HG03135 (cell line): ENCODE measurements at regions not wholly inside any gene's neighbourhood (a gene's known extent, or its start where the extent isn't known, plus 50 kb on each side); places are given as distances from the start of the nearest gene placed in this dataset.
"Not testable (repeated sequence)": the region's sequence is repeated elsewhere in the genome, so short reads cannot be mapped to it uniquely, and the experiment has no call there.

Experiments
- ATAC-seq: cut with Tn5 transposase; IDR thresholded peaks from one replicate; pipeline ENCODE4 v1.9.1; 2021; ENCODE audit warnings: mild to moderate bottlenecking, moderate library complexity; ENCODE audit not compliant: unreplicated experiment

DNA sequence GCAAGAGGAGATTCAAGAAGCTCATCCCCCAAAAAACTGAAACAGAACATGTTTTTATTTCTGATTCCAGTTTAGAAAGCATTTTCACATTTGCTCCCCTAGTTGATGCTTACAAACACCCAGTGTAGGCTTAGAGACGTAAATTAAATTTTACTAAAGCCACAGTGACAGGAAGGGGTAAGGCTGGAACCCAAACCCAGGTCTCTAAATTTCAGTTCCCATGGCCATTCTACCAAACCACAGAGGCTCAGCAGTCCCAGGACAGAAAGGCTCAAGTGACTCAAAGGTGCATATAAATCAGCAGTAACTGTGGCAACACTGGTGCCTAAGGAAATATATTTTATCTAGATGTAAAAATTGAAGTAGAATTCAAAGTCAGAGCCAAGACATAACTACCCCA, 128.7 kb downstream of the CEP120 start:
- ATAC-seq, result peak; percentile 84

DNA sequence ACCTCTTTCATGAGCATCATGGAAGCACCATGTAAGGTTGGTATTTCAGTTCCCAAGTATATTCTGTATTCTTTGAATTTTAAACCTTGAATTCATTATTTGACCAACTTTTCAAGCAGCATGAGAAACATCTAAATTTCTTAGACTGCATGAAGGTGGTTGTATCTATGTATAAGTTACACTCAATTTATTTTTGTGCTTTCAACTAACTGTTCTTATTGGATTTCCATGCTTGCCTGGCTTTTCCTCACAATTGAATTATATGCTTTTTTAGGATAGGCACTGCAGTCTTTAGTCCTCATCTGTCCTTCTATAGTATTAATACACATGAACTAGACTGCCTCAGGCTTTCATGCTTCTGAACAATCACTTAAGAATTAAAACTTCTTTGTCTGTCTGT, 134.0 kb downstream of the CEP120 start:
- ATAC-seq, result no peak

DNA sequence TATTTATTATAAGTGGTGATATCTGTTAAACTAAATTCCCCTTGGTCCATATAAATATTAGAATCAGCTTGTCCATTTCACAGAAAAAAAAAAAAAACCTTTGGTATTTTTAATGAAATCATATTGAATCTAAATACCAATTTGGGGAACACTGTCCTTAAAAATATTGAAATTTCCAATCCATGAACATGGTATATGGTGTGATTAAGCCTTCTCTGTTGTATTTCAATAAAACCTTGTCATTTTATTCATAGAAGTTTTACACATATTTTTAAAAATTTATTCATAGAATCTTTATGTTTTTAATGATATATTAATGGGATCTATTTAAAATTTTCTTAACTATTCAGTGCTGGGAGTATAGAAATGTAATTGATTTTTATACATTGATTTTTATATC, 135.3 kb downstream of the CEP120 start:
- no peak for ATAC-seq

DNA sequence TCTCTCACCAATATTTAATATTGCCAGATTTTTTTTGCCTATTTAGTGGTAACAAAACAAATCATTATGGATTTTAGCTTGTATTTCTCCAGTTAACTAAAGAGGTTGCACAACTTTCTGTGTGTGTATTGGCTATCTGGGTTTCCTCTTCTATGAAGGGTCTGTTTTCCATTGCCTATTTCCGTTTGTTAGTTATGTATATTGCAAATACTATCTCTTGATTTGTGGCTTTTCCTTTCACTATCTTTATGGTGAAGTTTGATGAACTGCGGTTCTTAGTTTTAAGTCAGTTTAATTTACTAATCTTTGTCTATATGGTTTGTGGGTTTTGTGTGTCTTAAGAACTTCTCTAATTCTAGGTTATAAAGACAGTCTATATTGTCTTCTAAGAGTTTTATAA, 136.3 kb downstream of the CEP120 start:
- no peak for ATAC-seq

DNA sequence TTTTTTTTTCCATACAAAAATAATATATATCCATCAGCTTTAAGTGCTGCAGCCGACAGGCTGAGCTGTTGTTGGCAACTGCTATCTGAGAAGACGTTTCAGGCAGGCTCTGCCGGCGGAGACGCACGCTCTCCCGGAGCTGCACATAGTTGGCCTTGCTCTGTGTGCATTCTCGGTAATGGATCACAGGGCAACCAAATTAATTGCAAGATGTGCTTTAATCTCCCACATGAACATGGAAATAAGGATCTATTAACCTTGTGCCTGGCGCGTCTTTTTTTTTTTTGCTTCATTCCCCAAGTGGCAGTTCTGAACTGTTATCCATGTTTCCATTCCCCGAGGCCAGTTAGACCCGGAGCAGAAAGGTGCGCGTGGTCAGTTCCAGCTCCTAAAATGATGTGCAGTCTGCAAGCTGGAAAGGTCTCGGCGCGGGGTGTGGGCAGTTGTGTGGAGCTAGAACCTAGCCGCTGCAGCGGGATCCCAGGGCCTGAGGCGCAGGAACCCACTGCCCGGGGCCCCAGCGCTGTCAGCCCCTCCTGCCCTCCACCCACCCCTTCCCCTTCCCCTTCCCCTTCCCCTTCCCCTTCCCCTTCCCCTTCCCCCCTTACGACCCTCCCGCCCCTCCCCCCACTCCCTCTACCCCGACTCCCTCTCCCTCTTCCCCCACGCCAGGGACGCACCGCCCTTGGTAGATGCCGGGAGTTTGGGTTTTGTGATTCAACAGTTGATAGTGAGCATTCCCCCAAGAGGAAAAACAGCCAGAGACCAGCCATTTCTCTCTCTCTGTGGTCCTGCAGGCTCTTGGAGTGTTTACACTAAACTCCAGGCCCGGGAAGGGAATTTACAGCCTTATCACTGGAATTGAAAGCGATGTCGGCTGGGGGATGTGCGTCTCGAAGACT, 137.8 kb downstream of the CEP120 start:
- no peak for ATAC-seq

DNA sequence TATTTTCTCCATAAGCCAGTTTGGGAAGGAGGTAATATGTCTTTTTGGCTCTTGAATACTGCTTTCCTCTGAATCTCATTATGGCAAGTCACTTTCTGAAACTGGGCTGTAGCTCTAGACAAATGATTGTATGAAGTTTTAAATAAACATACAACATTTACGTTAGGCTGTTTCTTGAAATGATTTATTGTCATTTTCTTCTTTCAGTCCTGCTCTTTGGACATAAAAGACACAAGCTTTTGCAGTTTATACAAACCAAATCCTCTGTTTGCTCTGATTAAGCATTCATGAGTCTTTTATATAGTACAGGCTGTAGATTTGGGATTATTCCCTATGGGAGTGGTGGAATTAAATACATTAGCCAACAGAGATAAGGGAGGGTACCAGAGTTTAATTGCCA, 139.7 kb downstream of the CEP120 start:
- no peak for ATAC-seq

DNA sequence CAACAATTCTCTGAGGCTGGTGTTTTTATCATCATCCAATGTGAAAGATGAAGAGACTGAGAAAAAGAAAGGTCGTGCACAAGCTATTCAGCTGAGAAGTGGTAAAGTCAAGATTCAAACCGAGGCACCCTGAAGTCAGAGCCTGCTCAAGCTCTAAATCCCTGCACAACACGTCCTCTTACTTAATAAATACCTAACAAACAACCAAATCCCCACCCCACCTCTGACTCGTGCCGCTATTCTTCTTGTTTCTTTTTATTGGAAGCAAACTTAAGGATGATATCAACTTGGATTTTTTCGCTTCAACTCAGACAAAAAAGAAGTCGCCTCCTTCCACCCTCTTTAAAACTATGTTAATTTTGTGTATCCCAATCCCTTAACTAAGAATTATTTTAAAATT, 140.2 kb downstream of the CEP120 start:
- ATAC-seq, result no peak

DNA sequence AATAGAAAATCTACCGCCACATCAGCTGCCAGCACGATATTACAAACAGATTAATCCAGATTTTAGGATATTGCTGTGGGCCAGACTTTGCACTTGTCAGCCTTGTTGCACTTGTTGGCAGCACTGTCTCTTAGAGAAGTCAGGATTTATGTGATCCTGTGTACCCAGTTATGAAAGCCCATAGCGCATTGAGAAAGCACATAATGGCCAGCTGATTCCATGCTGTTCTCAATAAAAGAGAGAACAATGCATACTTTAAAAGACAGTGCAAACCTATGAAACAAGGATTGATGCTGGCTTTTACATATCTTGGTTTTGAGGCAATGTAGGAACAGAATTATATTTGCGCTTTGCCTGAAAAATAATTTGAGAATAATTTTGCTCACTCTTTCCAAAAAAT, 140.8 kb downstream of the CEP120 start:
- ATAC-seq, result no peak

DNA sequence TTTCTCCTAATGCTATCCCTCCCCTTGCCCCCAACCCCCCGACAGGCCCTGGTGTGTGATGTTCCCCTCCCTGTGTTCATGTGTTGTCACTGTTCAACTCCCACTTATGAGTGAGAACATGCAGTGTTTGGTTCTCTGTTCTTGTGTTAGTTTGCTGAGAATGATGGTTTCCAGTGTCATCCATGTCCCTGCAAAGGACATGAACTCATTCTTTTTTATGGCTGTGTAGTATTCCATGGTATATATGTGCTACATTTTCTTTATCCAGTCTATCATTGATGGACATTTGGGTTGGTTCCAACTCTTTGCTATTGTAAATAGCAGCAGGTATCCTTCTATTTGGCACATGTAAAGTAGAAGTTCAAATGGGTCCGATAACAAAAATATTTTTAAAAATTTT, 142.3 kb downstream of the CEP120 start:
- not testable (repeated sequence) for ATAC-seq

DNA sequence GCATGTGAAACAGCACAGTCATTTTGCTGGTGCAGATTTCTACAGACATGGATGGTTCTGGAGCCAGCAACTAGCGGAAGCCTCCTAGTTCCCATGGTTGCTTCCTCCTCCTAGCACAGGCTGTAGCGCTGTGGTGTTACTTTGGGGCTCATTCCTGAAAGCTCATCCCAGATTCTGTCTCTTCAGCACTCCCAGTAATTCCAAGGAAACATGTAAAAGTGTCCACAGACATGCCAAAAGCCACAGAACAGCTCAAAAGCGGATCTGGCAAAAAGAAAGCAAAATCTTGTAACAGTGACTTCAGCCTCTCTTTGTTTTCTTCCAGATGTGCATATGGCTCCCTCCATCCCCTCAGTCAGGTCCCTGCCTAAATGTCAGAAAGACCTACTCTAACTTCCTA, 144.1 kb downstream of the CEP120 start:
- no peak for ATAC-seq

DNA sequence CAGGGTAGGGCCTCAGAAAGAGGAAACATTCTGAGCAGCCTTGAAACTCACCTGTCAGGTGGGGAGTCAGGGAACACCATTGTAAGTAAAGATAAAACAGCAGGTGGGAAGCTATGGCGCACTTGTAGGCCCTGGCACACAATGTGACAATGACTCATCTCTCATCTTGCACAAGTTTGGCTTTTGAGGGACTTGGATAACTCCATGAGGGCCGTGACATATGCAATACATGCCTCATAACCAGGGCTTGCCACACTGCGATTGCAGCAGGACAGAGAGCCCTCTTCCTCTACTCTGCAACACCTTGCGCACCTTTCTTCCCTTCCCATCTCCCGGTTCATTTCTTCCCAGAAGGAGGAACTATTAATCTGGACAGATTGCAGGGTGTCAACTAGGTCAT, 144.9 kb downstream of the CEP120 start:
- ATAC-seq, result no peak

DNA sequence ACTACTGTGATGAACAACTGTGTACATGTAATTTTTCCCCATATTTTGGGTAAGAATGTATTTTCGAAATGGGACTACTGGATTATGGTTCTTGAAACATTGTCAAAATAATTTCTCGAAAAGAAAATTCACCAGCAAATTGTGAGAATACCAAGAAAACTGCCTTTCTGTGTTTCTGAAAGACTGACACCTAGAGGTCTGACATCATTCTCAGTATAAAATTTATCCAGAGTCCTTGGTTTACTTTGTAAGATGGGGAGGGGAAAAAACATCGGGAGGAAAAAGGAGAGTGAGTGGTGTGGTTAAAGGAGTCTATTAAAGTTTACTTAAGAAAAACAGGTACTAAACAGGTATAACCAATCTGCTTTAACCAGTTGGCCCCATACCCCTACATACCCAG, 149.2 kb downstream of the CEP120 start:
- no peak for ATAC-seq

DNA sequence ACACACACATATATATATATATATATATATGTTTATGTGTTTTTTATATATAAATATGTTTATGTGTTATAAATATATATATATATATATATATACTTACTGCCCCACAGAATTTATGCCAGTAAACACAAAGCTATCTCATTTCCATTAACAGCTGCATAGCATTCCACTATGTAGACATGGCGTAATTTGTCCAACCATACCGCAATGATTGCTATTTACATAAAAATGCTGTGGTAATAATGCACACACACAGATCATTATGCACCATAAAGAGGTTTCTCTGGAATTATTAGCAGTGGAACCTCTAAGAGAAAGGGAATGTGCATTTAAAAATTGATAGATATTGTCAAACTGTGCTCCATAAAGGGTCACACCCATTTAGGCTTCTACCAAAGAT, 150.1 kb downstream of the CEP120 start:
- no peak for ATAC-seq

DNA sequence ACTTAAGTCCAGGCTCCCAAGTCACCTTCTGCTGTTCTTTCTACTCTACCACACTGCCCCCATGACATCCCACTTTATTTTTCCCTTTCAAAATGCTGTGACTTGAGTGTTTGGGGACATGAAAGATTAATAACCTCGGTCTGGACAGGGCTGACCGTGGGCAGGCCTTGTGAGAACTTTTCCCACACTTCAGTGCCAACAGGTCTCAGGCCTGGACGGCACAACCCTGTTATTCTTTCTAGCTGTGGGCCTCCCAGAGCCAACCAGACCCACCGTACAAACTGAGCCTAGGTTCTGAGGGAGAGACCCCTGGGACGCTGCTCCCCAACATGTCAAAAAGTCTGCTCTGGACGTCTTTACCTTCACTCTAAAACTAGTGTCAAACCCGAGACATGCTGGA, 153.4 kb downstream of the CEP120 start:
- no peak for ATAC-seq

DNA sequence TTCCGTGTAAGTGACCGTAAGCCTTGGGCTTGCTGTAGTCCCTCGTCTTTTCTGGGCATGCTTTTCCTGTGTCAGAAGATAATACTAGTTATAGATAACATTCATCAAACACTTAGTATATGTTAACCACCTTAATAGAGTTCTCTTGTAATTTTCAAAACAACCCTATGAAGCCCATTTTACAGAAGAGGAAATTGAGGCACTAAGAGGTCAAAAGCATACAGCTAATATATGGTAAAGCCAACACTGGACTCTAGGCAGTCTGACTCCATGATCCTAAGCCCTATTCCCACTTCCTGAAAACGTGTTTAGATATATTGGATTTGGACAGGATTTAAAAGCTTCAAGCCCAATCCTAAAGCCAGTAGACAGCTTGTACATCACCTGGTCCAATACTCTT, 153.8 kb downstream of the CEP120 start:
- no peak for ATAC-seq

DNA sequence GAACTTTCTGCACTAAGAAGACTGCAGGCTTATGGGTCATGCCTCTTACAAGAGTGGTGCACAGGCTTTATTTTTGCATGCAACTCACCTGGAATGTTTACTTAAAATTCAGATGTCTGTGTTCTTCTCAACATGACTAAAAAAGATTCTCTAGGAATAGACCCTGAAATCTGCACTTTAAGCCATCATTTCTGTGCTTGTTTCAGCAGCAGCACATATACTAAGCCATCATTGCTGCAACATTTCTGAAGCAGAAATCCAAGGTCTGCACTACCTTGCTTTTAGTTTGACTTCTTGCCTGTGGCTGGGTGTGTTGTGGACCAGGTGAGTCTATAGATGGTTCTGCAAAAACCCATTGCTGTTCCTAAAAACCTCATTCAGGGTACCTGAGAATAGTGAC, 156.8 kb downstream of the CEP120 start:
- no peak for ATAC-seq

DNA sequence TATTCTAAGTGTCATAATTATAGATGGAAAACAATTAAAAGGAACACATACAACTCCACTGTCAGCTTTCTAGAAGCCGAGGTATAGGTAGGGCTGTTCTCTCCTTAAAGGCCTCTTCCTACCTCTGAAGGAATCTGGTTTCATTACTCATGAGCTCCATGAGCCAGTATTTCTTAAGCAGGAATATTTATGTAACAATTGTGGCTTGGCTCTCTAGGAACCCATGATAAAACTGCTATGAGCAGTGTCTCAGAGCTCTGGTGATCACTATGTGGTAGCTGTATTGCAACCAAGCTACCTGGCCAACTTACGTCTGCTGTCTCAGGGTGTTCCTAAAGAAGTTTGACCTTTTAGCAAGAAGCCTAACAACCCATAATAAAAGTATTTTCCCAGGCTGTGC, 157.7 kb downstream of the CEP120 start:
- no peak for ATAC-seq

DNA sequence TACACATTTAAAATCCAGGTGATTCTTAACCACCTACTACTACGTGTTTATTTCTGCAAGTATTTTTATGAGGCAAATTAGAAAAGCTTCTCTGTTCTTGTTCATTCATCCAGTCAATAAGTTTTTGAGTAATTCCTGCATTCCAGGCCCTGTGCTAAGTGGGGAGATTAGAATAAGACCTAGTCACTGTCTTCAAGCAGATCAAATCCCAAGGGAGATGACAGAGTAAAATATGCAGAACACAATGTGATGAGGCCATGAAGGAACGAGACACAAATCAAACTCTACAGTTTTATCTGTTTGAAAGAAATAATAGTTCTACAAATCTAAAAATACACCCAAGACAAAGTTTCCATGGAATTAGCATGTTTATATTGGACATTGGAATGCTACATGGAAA, 158.8 kb downstream of the CEP120 start:
- no peak for ATAC-seq

DNA sequence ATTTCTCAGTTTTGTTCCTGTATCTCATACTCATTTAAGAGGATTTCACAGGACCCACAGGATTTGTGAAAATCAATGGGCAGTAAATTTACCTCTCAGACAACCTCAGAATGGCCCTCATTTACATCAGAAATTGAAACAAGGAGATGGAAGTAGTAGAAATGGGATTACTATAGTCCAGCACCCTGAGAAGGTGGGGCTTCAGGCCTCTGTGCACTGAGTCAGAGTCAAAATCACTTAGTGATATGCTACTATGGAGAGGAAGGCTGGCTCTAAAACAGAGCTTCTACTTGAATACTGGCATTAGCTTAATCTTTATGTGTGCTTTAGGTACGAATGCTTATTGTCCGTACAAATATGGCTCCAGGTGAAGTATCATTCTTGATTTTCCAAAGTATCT, 159.3 kb downstream of the CEP120 start:
- ATAC-seq, result no peak

DNA sequence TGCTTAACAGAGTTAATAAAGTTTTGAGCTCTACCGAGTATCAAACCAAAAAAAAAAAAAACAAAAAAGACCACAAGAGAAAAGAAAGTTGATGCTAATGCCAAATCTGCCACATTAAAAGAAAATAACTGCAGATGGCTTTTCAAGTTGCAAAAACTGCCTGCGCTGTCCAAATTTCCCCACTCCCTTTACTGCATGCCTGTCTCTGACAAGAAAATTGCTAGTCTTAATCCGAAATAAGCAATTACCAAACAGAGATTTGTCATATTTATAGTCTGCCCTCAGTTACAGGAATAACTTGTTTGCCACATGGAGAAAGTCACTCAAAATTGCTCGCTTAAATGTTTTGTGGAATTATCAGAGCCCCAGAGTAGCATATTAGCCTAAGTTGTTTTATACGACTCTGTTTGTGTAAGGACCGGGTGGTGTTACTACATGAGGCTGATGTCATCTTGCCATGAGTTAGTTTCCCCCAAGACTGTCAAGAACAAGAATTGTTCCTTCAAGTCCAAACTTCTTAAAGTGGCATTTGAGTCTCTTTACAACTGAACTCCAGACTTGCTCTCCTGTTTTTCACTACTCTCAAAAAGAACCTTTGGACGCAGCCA, 160.9 kb downstream of the CEP120 start:
- ATAC-seq, result no peak

DNA sequence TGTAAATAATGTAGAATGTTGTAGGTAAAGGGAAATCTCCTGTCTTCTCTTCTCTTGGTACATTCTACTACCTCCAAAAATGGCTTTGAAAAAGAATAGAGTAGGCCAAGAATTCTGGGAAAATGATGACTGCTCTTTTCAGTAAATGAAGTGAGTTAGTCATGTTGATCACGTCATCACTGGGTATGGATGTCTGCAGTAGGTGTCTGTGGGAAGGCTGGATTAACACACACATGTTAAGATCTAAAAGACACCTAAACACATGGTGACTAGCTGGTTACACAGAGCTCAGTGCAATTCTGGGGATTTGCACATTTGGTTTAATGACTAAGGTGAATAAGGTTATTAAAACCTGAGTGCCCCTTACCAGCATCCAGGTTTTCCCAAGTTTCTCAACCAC, 161.5 kb downstream of the CEP120 start:
- ATAC-seq, result no peak

DNA sequence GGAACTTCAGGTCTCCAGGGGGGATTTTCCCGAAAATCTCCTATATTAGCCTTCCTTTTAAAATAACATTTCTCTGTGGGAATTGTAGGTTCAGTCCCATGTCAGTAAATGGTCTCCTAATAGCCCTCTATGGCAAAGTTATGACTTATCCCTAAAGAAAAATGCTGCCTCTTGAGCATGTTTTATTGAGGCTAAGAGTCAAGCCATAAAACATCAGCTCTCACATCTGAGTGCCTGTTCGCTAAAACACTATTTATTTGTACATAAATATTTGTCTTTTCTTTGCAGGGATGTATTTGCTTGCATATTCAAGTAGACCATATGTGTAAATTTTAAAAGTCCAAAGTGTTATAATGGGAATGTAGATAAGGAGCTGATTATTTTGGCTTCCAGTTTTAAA, 160.4 kb downstream of the PRDM6 start:
- ATAC-seq, result no peak

DNA sequence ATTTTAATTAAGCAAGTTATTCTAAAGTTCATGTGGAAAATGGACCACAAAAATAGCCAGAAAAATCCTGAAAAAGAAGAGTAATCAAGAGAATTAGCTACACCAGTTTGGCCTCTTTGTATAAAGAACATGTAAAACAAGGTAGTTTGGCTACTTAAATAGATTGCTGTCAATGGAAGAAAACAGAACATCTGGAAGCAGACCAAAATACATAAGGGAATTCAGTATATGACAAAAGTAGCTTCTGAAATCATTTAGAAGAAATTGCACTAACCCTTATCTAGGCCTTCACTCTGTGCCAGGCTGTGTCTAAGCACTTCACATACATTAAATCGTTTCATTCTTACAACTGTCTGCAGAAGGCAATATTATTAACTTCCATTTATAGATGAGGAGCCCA, 156.6 kb downstream of the PRDM6 start:
- ATAC-seq, result no peak
